HG03460 (cell line): ENCODE measurements at regions not wholly inside any gene's neighbourhood (a gene's known extent, or its start where the extent isn't known, plus 50 kb on each side); places are given as distances from the start of the nearest gene placed in this dataset.

Experiments
- ATAC-seq: cut with Tn5 transposase; IDR thresholded peaks from one replicate; pipeline ENCODE4 v1.9.1; 2021; ENCODE audit not compliant: unreplicated experiment

GRCh38 chr1:34328281-34328799 lies 151.6 kb downstream of the C1orf94 start:
- ATAC-seq: no peak

- ATAC-seq: no peak
These were observed 153.4 kb downstream of the C1orf94 start for GRCh38 chr1:34330061-34330460.

- ATAC-seq: no peak
These were observed 154.6 kb downstream of the C1orf94 start for GRCh38 chr1:34331020-34331926.

GRCh38 chr1:34332996-34333395 lies 156.3 kb downstream of the C1orf94 start:
- ATAC-seq: no peak

GRCh38 chr1:34338871-34339270 lies 162.2 kb downstream of the C1orf94 start:
- no peak for ATAC-seq

- ATAC-seq: no peak
These were observed 165.2 kb downstream of the C1orf94 start for GRCh38 chr1:34341896-34342295.

- ATAC-seq: no peak
These were observed 165.6 kb downstream of the C1orf94 start for GRCh38 chr1:34342334-34342733.

- ATAC-seq: no peak
These were observed 169.4 kb downstream of the C1orf94 start for GRCh38 chr1:34346128-34346527.

GRCh38 chr1:34353409-34353808 lies 176.7 kb downstream of the C1orf94 start:
- no peak for ATAC-seq

GRCh38 chr1:34354367-34354766 lies 177.7 kb downstream of the C1orf94 start:
- no peak for ATAC-seq

GRCh38 chr1:34356853-34357252 lies 180.1 kb downstream of the C1orf94 start:
- no peak for ATAC-seq

- ATAC-seq: no peak
These were observed 181.9 kb downstream of the C1orf94 start for GRCh38 chr1:34358636-34359035.

- no peak for ATAC-seq
These were observed 182.7 kb downstream of the C1orf94 start for GRCh38 chr1:34359411-34359810.

GRCh38 chr1:34360574-34360973 lies 183.9 kb downstream of the C1orf94 start:
- peak; percentile 56 for ATAC-seq

GRCh38 chr1:34361121-34361520 lies 184.4 kb downstream of the C1orf94 start:
- no peak for ATAC-seq

- ATAC-seq: peak; percentile 42
These were observed 185.2 kb downstream of the C1orf94 start for GRCh38 chr1:34361781-34362357.

- ATAC-seq: no peak
These were observed 186.2 kb downstream of the C1orf94 start for GRCh38 chr1:34362949-34363348.

GRCh38 chr1:34363447-34363846 lies 186.7 kb downstream of the C1orf94 start:
- ATAC-seq: no peak

GRCh38 chr1:34363915-34364314 lies 187.2 kb downstream of the C1orf94 start:
- no peak for ATAC-seq

GRCh38 chr1:34364376-34364775 lies 187.7 kb downstream of the C1orf94 start:
- ATAC-seq: no peak

- no peak for ATAC-seq
These were observed 188.6 kb downstream of the C1orf94 start for GRCh38 chr1:34365295-34365694.
